ENCODE measurements at regions not wholly inside any gene's neighbourhood (a gene's known extent, or its start where the extent isn't known, plus 50 kb on each side); places are given as distances from the start of the nearest gene placed in this dataset.

DNA sequence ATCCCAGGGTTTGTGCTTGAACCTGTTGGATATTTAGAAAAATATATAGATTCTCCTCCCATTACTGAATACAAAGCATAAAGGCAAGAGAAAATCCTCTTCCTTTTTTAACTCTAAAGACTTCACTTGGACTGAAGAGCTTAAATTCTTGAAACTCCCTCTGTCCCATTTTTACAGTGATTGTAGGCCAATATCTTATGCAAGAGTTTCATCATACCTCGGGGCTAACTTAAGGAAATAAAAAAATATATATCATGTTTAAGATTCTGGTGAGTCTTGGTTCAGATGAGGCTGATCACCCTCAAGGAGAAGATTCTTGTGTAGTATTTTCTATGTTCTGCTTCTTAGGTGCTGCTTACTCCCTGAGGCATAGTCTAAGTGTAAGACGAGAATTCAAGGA, 1449.6 kb downstream of the C4orf33 start:
- FAIRE-seq: no peak
- dilution Hi-C loops (cut with MboI; ENCODE audit: extremely low pct_ligation_motif_present, low sequenced_read_pairs): no loop called here

DNA sequence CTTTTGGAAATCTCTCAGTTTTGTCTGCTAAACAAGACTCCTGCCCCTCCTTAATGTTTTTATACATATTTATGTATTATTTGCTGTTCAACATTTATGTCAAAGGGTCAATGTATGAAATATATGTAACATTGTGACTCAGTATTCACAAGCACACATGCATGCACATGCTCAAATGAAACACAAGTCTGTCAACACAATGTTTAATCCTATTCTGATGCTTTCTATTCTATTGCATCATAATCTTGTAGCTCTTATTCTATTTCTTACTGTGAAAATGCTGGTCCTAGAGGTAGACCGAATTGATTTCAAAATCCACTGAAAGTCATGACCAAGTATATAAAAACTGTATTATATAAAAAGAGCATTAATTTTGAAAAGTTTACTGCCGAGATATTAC, 1463.3 kb downstream of the C4orf33 start:
- Histone ChIP-seq H3K9ac (ENCODE audit: control insufficient read depth, extremely low read depth, insufficient read depth, low read length) (no peak overlapping the region), H3K27ac (ENCODE audit: control insufficient read depth, insufficient read depth, low read length) (no peak overlapping the region), H3K27me3 (ENCODE audit: control insufficient read depth, extremely low read depth, insufficient read depth, low read length) (no peaks in the 10 kb centered on the region), H3K4me3 (ENCODE audit: control insufficient read depth in 2 of 3, extremely low read depth in 1 of 3, insufficient read depth in 2 of 3, low read depth in 1 of 3, low read length in 3 of 3) (no peak overlapping the region), H3K4me1 (ENCODE audit: control insufficient read depth, extremely low read depth, insufficient read depth, low read length) (no peaks in the 10 kb centered on the region), H3K36me3 (ENCODE audit: control insufficient read depth in 2 of 2, extremely low read depth in 1 of 2, insufficient read depth in 2 of 2, low read length in 2 of 2) (no peaks in the 10 kb centered on the region), H3K9me3 (ENCODE audit: control insufficient read depth, low read depth, low read length) (no peaks in the 10 kb centered on the region), H3K4me2 (ENCODE audit: control insufficient read depth, extremely low read depth, insufficient read depth, low read depth, low read length) (no peak overlapping the region), H3K9me1 (ENCODE audit: control insufficient read depth, extremely low read depth, insufficient read depth, low read length) (no peaks in the 10 kb centered on the region), H4K20me1 (ENCODE audit: control insufficient read depth, extremely low read depth, insufficient read depth, low read length) (no peaks in the 10 kb centered on the region), H3K79me2 (ENCODE audit: control insufficient read depth, insufficient read depth, low read length) (no peaks in the 10 kb centered on the region), H2AFZ (ENCODE audit: control insufficient read depth, low read length) (no peak overlapping the region)
- no peak for FAIRE-seq
- dilution Hi-C loops (cut with MboI; ENCODE audit: extremely low pct_ligation_motif_present, low sequenced_read_pairs): no loop called here
- no peak for TF ChIP-seq EZH2 (IDR thresholded peaks at IDR 0.05; ENCODE audit: low read length)
- TF ChIP-seq, protein P1, sequence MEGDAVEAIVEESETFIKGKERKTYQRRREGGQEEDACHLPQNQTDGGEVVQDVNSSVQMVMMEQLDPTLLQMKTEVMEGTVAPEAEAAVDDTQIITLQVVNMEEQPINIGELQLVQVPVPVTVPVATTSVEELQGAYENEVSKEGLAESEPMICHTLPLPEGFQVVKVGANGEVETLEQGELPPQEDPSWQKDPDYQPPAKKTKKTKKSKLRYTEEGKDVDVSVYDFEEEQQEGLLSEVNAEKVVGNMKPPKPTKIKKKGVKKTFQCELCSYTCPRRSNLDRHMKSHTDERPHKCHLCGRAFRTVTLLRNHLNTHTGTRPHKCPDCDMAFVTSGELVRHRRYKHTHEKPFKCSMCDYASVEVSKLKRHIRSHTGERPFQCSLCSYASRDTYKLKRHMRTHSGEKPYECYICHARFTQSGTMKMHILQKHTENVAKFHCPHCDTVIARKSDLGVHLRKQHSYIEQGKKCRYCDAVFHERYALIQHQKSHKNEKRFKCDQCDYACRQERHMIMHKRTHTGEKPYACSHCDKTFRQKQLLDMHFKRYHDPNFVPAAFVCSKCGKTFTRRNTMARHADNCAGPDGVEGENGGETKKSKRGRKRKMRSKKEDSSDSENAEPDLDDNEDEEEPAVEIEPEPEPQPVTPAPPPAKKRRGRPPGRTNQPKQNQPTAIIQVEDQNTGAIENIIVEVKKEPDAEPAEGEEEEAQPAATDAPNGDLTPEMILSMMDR (optimal IDR thresholded peaks at IDR 0.05 in 1 of 3, IDR thresholded peaks at IDR 0.05 in 1 of 3, conservative IDR thresholded peaks at IDR 0.05 in 1 of 3; ENCODE audit: extremely low read depth in 1 of 3, insufficient read depth in 2 of 3, low read length in 3 of 3): no peak
- no peak for DNase-seq (ENCODE audit: low read depth, low spot score)

More for the DNA sequence above, 1449.6 kb downstream of the C4orf33 start:
- no peak for TF ChIP-seq EZH2 (IDR thresholded peaks at IDR 0.05; ENCODE audit: low read length)
- TF ChIP-seq, protein P1 (optimal IDR thresholded peaks at IDR 0.05 in 1 of 3, IDR thresholded peaks at IDR 0.05 in 1 of 3, conservative IDR thresholded peaks at IDR 0.05 in 1 of 3; ENCODE audit: extremely low read depth in 1 of 3, insufficient read depth in 2 of 3, low read length in 3 of 3): no peak
- H3K36me3 ChIP-seq (ENCODE audit: control insufficient read depth in 2 of 2, extremely low read depth in 1 of 2, insufficient read depth in 2 of 2, low read length in 2 of 2): no peaks in the 10 kb centered on the region
- H3K9me3 ChIP-seq (ENCODE audit: control insufficient read depth, low read depth, low read length): no peaks in the 10 kb centered on the region
- H4K20me1 ChIP-seq (ENCODE audit: control insufficient read depth, extremely low read depth, insufficient read depth, low read length): no peaks in the 10 kb centered on the region
- no peak overlapping the region for H3K4me2 ChIP-seq (ENCODE audit: control insufficient read depth, extremely low read depth, insufficient read depth, low read depth, low read length)
- no peaks in the 10 kb centered on the region for H3K9me1 ChIP-seq (ENCODE audit: control insufficient read depth, extremely low read depth, insufficient read depth, low read length)
- H3K9ac ChIP-seq (ENCODE audit: control insufficient read depth, extremely low read depth, insufficient read depth, low read length): no peak overlapping the region
- H3K4me3 ChIP-seq (ENCODE audit: control insufficient read depth in 2 of 3, extremely low read depth in 1 of 3, insufficient read depth in 2 of 3, low read depth in 1 of 3, low read length in 3 of 3): no peak overlapping the region
- H3K79me2 ChIP-seq (ENCODE audit: control insufficient read depth, insufficient read depth, low read length): no peaks in the 10 kb centered on the region
- H3K4me1 ChIP-seq (ENCODE audit: control insufficient read depth, extremely low read depth, insufficient read depth, low read length): no peaks in the 10 kb centered on the region
- no peak overlapping the region for H2AFZ ChIP-seq (ENCODE audit: control insufficient read depth, low read length)
- H3K27ac ChIP-seq (ENCODE audit: control insufficient read depth, insufficient read depth, low read length): no peak overlapping the region
- no peak for DNase-seq (ENCODE audit: low read depth, low spot score)
- no peaks in the 10 kb centered on the region for H3K27me3 ChIP-seq (ENCODE audit: control insufficient read depth, extremely low read depth, insufficient read depth, low read length)
